ENCODE measurements at regions not wholly inside any gene's neighbourhood (a gene's known extent, or its start where the extent isn't known, plus 50 kb on each side); places are given as distances from the start of the nearest gene placed in this dataset.

DNA sequence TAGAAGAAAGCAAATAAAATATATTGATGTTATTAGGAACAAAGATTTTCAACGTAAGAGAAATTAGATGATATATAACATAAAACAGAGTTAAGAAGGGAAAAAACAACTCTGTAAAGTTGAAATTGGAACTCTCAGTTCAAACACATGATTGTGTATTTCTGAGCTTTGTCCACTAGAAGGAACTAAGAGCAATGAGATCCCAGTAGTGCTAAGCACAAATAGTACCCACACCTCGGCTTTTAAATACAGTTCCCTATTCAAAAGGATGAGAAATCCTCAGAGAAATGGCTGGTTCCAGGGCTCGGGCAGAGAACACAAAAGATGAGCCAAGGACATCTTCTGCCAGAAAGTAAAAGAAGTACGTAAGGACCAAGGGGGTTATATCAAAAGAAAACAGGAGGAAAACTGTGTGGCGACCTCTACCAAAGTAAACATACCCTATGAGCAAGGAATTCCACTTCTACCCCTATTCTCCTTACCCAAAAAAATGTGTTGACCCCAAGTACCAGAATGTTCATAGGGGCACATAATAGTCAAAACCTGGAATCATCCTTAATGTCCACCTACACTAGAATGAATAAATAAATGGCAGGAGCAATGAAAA lies 96.6 kb downstream of the SPTSSA start:
- H3K4me3 Mint-ChIP-seq, result no peak overlapping the region

GRCh38 chr14:34364201-34364600 lies 97.8 kb downstream of the SPTSSA start:
- Mint-ChIP-seq H3K27ac (no peak overlapping the region), H3K4me3 (no peak overlapping the region), H3K4me1 (ENCODE audit: low read depth) (no peaks in the 10 kb centered on the region), H3K27me3 (peaks cover 30% of the 10 kb centered on the region), H3K36me3 (ENCODE audit: low read depth) (no peaks in the 10 kb centered on the region), H3K9me3 (no peaks in the 10 kb centered on the region)
- Histone ChIP-seq H3K36me3 (ENCODE audit: insufficient read depth, low read length) (no peaks in the 10 kb centered on the region), H3K9me3 (ENCODE audit: control insufficient read depth in 1 of 2, insufficient read depth in 1 of 2, low read length in 2 of 2) (no peaks in the 10 kb centered on the region), H3K4me1 (ENCODE audit: insufficient read depth, low read length) (no peaks in the 10 kb centered on the region), H3K27ac (ENCODE audit: low read depth in 1 of 2, low read length in 2 of 2) (no peak overlapping the region), H3K4me3 (ENCODE audit: low read length) (no peak overlapping the region), H3K27me3 (ENCODE audit: control insufficient read depth in 1 of 2, insufficient read depth in 2 of 2, low read length in 2 of 2) (peaks cover 0 to 7% of the 10 kb centered on the region in 2 experiments)
- ChIA-PET POLR2A (no interaction called here), CTCF (no interaction called here)
- intact Hi-C loops (cut with DNase I, micrococcal nuclease), result no loop called here
- ATAC-seq (ENCODE audit: poor library complexity), result no peak
- TF ChIP-seq CTCF (IDR thresholded peaks at IDR 0.05), result no peak
- DNase-seq, result no peak

More for the DNA sequence above, 96.6 kb downstream of the SPTSSA start:
- H3K27me3 ChIP-seq (ENCODE audit: control insufficient read depth in 1 of 2, insufficient read depth in 2 of 2, low read length in 2 of 2), result peaks cover 0 to 7% of the 10 kb centered on the region in 2 experiments
- TF ChIP-seq CTCF (IDR thresholded peaks at IDR 0.05), result no peak
- H3K27ac ChIP-seq (ENCODE audit: low read depth in 1 of 2, low read length in 2 of 2), result no peak overlapping the region
- DNase-seq, result no peak
- no peaks in the 10 kb centered on the region for H3K36me3 Mint-ChIP-seq (ENCODE audit: low read depth)
- no peaks in the 10 kb centered on the region for H3K9me3 Mint-ChIP-seq
- peaks cover 33% of the 10 kb centered on the region for H3K27me3 Mint-ChIP-seq
- intact Hi-C loops (cut with DNase I, micrococcal nuclease), result no loop called here
- no peak overlapping the region for H3K27ac Mint-ChIP-seq
- ATAC-seq (ENCODE audit: poor library complexity), result no peak
- no peaks in the 10 kb centered on the region for H3K4me1 Mint-ChIP-seq (ENCODE audit: low read depth)
- POLR2A ChIA-PET, result no interaction called here
- CTCF ChIA-PET, result no interaction called here
- H3K36me3 ChIP-seq (ENCODE audit: insufficient read depth, low read length), result no peaks in the 10 kb centered on the region
- no peaks in the 10 kb centered on the region for H3K4me1 ChIP-seq (ENCODE audit: insufficient read depth, low read length)
- no peaks in the 10 kb centered on the region for H3K9me3 ChIP-seq (ENCODE audit: control insufficient read depth in 1 of 2, insufficient read depth in 1 of 2, low read length in 2 of 2)
- H3K4me3 ChIP-seq (ENCODE audit: low read length), result no peak overlapping the region

- DNase-seq (no peak), ATAC-seq (ENCODE audit: poor library complexity) (no peak)
- H3K27ac Mint-ChIP-seq, result no peak overlapping the region
- TF ChIP-seq CTCF (IDR thresholded peaks at IDR 0.05), result no peak
- ChIA-PET POLR2A (no interaction called here), CTCF (no interaction called here)
- Histone ChIP-seq H3K27me3 (ENCODE audit: control insufficient read depth in 1 of 2, insufficient read depth in 2 of 2, low read length in 2 of 2) (peaks cover 0 to 7% of the 10 kb centered on the region in 2 experiments), H3K4me1 (ENCODE audit: insufficient read depth, low read length) (no peaks in the 10 kb centered on the region), H3K36me3 (ENCODE audit: insufficient read depth, low read length) (no peaks in the 10 kb centered on the region), H3K9me3 (ENCODE audit: control insufficient read depth in 1 of 2, insufficient read depth in 1 of 2, low read length in 2 of 2) (no peaks in the 10 kb centered on the region), H3K4me3 (ENCODE audit: low read length) (no peak overlapping the region), H3K27ac (ENCODE audit: low read depth in 1 of 2, low read length in 2 of 2) (no peak overlapping the region)
- no peak overlapping the region for H3K4me3 Mint-ChIP-seq
- H3K9me3 Mint-ChIP-seq, result no peaks in the 10 kb centered on the region
- H3K36me3 Mint-ChIP-seq (ENCODE audit: low read depth), result no peaks in the 10 kb centered on the region
- no peaks in the 10 kb centered on the region for H3K4me1 Mint-ChIP-seq (ENCODE audit: low read depth)
- intact Hi-C loops (cut with DNase I, micrococcal nuclease), result no loop called here
- peaks cover 25% of the 10 kb centered on the region for H3K27me3 Mint-ChIP-seq
Observed at GRCh38 chr14:34363733-34364134, 98.3 kb downstream of the SPTSSA start.
